GM19455 (cell line): ENCODE measurements at regions not wholly inside any gene's neighbourhood (a gene's known extent, or its start where the extent isn't known, plus 50 kb on each side); places are given as distances from the start of the nearest gene placed in this dataset.

Source experiments
- ATAC-seq: cut with Tn5 transposase; IDR thresholded peaks from one replicate; pipeline ENCODE4 v1.9.1; 2021; ENCODE audit not compliant: unreplicated experiment

DNA sequence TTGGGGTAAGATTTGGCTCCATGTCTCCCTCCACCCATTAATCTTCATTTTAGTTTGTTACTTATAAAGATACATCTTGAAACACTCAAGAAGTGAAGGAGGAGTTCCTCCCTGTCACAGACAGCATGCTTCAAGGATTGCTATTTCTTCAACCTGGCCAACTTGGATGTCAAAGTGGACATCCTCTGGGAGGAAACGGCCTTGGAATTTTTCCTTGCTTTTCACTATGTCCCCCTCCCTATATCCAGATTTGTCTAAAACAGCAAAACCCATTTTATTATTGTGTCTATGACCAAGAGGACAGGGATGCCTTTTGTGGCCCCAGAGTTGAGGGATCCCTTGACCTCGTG is 242.9 kb downstream of the LPIN1 start:
- ATAC-seq, result no peak

DNA sequence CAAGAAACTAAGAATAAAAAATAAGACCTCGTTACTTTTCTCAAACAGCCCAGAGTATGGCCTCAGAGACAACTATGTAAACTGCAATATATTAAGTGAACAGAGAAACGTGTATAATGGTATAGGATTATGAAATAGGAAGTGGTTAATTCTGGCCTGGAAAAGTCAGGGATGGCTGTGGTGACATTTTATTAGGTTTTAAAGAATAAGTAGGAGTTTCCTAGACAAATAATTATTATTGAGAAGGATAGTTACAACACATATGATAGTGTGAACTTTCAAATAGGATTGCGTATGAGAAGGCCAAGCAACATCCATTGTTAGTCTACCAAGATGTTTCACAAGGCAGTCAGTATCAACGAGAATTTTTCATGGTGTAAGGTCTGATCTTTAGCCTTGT is 244.1 kb downstream of the LPIN1 start:
- ATAC-seq, result no peak

GRCh38 chr2:11993749-11994148 is 247.3 kb downstream of the LPIN1 start:
- no peak for ATAC-seq

DNA sequence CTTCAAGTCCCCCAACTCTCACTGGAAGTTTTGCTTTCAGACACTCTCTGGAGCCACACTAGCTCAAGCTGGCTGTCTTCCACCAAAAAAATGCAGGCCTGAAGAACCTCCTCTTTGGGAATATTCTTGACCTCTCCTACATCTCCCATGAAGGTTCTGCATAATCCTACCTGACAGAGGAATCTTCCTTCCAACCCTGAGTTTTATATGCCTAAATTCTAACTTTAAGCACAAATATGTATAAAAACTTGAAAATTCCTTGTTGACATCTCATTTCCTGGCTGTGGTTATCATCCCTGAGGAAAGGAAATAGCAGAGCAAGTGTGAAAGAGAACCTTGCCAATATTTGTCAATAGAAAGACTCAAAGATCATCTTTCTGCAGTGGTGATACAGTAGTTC is 249.0 kb downstream of the LPIN1 start:
- no peak for ATAC-seq

- no peak for ATAC-seq
These were observed 250.2 kb downstream of the LPIN1 start for GRCh38 chr2:11996618-11997017.

- ATAC-seq, result no peak
These were observed 250.7 kb downstream of the LPIN1 start for GRCh38 chr2:11997142-11997541.

DNA sequence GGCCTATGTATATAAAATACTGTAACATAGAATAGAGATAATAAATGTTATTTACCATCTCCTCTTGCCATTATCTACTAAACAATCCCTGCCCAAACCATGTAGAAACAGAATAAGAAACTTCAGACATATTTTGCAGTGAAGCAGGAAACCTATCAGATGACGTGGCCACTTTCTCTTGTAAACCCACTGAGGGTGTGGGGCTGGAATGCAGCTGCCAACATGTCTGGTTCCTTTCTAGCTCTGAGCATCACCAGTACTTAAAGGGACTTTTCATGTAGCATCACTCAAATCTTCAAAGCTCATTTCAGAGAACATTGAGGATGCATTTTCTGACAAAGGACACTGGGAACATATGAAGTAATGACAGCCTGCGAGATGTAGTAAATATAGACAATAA is 251.8 kb downstream of the LPIN1 start:
- ATAC-seq, result no peak

- ATAC-seq, result peak; percentile 62
These were observed 252.4 kb downstream of the LPIN1 start for GRCh38 chr2:11998626-11999378.

DNA sequence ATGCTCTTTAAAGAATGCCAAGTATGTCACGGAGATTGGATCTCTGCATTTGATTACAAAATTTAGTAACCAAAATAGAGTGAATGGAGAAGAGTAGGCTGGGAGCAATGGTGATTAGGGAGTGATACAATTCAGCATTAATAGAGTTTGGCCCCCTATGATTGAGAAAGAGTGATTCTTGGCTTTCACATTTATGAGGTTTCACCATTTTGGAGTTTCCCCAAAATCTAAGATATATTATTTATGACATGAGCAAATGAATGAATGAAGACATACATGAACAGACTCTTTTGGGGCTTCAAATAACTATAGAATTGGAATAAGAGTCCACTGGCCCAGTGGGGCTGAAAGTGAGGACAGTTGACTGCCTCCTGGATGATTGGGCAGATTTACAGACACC is 255.2 kb downstream of the LPIN1 start:
- ATAC-seq, result no peak

- no peak for ATAC-seq
These were observed 255.8 kb downstream of the LPIN1 start for GRCh38 chr2:12002215-12002614.

DNA sequence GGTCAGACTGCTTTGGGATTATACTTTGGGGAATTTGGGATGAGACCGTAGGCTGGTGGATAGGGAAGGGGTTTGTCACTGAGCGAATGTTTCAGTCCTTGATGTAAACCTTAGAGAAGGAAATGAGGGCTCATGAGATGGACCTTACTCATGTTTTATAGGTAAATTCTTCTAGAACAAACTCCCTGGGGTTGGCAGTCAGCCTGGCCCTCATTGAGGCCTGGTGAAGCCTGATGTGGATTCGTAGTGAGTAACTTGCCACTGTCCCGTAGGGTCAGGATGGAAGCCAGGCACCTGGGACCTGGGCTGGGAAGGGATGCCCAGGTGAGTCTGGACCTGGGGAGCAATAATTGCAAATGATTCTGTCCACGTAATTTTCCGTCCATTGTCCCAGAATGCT is 258.3 kb downstream of the LPIN1 start:
- ATAC-seq, result no peak

- peak; percentile 60 for ATAC-seq
These were observed 259.7 kb downstream of the LPIN1 start for GRCh38 chr2:12005886-12006681.

DNA sequence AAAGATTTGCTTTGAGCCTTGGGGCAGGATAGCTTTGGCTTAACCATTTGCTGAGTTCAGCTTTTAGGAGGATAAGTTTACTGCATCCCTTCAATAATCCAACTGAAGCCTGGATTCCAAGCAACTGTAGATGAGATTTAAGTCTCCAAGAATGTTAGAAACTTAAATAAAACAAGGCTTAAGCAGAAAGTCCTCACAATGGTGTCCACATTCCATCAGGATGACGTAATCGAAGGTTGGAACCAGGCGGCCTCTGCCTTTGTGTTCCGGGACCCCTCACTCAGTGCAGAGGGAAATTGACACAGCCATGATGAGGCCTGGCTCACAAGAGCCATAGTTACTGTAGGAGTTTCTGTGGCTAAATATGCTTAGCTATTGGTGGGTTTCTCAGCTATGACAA is 260.4 kb downstream of the LPIN1 start:
- no peak for ATAC-seq

GRCh38 chr2:12007282-12007681 is 260.9 kb downstream of the LPIN1 start:
- ATAC-seq, result no peak

DNA sequence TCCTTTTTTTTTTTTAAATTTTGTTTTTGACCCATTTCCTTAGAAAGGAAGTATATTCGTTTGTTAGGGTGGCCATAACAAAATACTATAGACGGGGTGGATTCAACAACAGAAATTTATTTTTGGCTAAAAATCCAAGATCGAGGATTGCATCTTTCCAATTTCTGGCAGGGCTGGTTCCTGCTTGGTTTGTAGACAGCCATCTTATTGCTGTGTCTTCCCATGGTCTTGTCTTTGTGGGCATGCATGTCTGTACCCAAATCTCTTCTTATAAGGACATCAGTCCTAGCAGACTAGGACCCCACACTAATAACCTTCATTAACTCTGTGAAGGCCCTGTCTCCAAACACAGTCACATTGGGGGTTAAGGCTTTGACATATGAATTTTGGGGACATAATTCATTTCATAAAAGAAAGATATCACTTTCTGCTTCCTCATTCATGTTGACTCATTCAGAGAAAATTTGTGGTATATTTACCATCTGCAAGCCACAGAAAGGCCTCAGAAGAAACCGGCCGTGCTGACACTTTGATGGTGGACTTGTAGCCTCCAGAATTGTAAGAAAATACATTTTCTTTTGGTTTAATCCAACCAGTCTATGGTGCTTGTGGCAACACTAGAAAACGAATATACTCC is 262.1 kb downstream of the LPIN1 start:
- peak; percentile 77 for ATAC-seq

DNA sequence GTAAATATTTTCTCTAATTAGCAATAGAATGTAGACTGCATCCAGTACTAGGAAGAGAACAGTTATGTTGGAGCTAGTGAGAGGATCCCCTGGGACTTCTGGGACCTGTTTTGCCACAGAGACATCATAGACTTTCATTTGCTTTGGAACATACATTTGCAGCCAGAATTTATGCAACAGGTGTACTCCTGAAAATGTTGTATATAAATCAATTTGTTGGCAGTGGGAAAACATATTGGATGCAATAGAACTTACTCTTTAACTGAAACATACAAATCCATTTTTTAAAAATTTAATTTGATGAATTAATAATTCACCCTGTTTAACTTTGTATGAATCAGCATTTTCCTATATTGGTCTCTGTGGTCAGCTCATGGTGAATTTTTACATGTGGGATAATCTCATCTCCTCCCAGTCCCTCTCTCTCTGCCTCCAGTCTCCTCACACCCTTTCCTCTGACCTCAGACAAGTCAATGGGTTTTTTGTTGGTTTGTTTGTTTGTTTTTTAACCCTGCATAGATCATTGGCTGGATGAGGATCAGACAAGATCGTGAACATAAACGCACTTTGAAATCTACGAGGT is 263.0 kb downstream of the LPIN1 start:
- no peak for ATAC-seq

DNA sequence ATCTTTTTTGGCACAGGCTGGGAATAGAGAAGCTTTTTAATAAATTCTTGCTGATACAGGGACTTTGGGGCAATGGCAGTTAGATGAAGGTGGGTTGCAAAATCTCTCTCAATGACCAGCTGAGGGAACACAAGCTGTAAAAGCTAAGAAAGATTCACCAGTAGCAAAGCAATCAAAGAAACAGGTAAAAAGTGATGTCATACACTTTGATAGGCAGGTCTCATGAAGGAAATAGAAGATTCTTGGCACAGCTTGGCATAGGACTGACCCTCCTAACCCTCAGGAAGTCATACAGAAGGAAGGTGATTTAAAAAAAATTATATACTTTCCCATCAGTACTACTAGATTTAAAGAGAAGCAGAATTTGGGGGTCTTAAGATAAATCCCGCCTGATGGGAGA is 263.6 kb downstream of the LPIN1 start:
- no peak for ATAC-seq

DNA sequence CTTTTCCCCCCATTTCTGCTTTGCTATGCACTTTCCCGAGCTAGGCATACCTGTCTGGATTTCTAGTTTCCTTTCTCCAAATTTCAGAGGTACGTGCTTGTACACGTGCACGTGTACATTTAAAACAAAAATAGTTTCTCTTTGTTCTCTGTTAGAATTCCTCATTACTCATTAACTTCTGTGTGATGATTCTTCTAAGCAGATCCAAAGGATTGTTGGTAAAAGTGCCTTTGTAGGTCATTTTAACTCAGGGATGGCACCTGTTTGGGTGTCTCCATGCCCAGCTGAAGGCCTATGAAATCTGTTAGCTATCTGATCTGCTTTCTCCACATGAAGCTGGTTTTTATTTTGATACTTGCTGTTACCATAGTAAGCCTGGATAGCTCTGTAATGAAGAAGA is 264.3 kb downstream of the LPIN1 start:
- no peak for ATAC-seq

DNA sequence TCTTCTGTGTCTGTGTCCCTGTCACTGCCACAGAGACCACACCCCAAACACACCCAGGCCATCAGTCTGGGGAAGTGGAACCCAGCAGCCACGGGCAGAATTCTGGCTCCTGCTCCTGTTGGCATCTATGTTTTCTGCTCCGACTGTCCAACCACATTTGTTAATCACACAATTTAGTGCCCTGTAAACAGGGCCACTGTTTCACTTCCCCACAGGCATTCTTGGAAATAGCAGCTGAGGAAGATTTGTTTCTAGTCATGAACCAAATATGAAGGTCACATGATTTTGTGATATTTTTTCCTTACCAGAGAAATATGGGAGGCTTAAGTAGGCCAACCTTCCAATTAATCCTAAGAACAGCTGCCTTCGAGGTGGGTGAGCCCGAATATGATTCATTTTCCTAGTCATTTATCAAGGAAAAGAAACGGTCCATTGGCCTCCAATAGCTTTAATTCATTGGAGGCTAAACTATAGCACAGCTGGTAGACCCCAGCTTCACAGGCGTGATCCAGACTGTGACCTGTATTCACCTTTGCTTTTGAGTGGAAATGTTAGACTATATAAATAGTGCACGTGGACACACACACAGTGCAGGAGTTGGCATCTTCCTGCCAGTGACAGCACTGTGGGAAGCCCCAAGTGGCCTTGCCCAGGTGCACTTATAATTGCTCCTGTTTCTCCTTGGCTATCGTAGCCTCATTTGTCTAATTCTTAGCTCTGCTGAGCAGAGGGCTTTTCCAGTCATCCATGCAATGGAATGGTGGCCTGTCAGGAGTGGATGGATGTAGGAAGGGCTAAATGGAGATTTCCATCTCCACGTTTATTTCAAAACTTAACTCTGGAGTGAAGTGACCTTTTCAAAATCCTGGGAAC is 267.9 kb downstream of the LPIN1 start:
- no peak for ATAC-seq

DNA sequence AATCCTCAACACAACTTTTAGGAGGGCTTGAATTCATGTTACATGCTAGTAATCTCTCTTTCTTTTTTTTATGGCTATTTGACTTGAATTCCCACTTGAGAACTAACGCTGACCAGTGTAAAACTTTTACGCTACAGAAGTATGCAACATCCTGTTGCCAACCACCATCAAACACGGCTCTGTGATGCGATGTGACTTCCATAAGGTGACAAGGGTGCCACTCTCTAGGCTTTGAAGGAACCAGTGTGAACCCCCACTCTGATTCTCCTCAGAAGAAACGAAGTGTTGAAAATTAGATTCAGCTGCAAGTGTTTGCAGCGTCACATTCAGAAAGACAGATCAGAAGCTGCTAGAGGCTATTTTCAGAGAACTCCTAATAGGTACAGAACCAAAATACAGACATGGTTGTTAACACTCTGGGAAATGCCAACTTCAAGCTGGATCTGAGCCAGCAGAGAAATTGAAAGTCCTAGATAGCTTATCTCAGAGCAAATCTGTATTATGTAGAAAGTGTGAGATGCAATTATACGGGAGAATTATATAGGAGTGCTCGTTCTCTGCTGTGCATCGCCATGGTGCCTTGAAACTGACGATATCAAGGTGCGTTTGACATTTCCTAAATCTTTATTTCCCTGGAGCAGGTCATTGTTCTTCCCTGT is 271.2 kb downstream of the LPIN1 start:
- ATAC-seq, result no peak
